Thoracic aorta (tissue), 2 donors: ENCODE measurements at regions not wholly inside any gene's neighbourhood (a gene's known extent, or its start where the extent isn't known, plus 50 kb on each side); places are given as distances from the start of the nearest gene placed in this dataset.

ENCODE experiments used
- ATAC-seq: fragments of 150-250 bp; one replicate; pipeline ENCODE4 v1.8.0; 2017; ENCODE audit warnings: low read depth; ENCODE audit not compliant: insufficient number of reproducible peaks, low FRiP score
- DNase-seq: peaks from one replicate; pipeline ENCODE4 v3.0.0-alpha.2; 2020; ENCODE audit warnings: low spot score
- H3K27ac ChIP-seq, 2 donors: fragments of 200-600 bp; sonication (generic); 1 replicate in 1 of 2; 2 replicates in 1 of 2; pipeline ENCODE4 v1.5.1; 2016; ENCODE audit warnings: mild to moderate bottlenecking in 2 of 2, moderate library complexity in 2 of 2
- H3K27me3 ChIP-seq: fragments of 200-600 bp; sonication (generic); replicated peaks from 2 replicates; pipeline ENCODE4 v1.6.0; 2016; ENCODE audit warnings: mild to moderate bottlenecking; ENCODE audit not compliant: insufficient read depth
- H3K36me3 ChIP-seq: fragments of 200-600 bp; sonication (generic); one replicate; pipeline ENCODE4 v1.5.1; 2016
- H3K4me1 ChIP-seq, 2 donors: fragments of 200-600 bp; sonication (generic); 1 replicate in 1 of 2; 2 replicates in 1 of 2; pipeline versions ENCODE4 v1.5.1 to v1.6.0; 2016; ENCODE audit warnings: low read depth in 2 of 2, mild to moderate bottlenecking in 1 of 2; ENCODE audit not compliant: control insufficient read depth in 1 of 2
- H3K4me3 ChIP-seq: fragments of 200-600 bp; sonication (generic); 2 replicates; pipeline ENCODE4 v1.5.1; 2016; ENCODE audit warnings: mild to moderate bottlenecking
- H3K9me3 ChIP-seq: fragments of 200-600 bp; sonication (generic); 2 replicates; pipeline ENCODE4 v1.5.1; 2016
- CTCF ChIP-seq: fragments of 200-600 bp; sonication (generic); IDR thresholded peaks from one replicate; pipeline ENCODE4 v1.5.1; 2019; ENCODE audit warnings: antibody characterized with exemption

DNA sequence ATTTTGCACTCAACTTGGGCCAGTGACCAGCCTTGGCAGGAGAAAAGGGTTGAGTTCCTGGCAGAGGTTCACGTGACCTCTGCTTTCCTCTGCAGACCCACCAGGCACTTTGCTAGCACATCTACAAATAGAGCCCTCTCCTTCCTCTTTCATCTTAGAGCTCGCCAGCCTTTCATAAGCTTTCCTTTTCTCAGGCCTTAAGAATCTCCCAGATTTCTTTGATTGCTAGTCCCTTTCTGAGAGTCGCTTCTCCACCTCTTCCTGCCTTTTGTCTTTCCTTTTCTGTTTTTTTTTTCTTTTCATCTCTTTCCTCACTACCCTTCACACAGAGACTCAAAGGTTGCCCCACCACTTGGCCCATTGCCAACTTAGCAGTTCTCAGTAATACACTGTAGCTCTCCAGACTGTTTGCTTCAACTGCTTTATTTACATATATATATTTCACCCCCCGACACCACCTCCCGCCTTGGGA lies 375.7 kb upstream of the SPRY2 start:
- ATAC-seq, result no peak
- TF ChIP-seq CTCF, result no peak
- no peaks in the 10 kb centered on the region for H3K9me3 ChIP-seq
- H3K4me3 ChIP-seq, result no peak overlapping the region
- H3K4me1 ChIP-seq, result no peaks in the 10 kb centered on the region
- no peak overlapping the region for H3K27ac ChIP-seq
- no peaks in the 10 kb centered on the region for H3K36me3 ChIP-seq
- H3K27me3 ChIP-seq, result no peaks in the 10 kb centered on the region
- no peak for DNase-seq

DNA sequence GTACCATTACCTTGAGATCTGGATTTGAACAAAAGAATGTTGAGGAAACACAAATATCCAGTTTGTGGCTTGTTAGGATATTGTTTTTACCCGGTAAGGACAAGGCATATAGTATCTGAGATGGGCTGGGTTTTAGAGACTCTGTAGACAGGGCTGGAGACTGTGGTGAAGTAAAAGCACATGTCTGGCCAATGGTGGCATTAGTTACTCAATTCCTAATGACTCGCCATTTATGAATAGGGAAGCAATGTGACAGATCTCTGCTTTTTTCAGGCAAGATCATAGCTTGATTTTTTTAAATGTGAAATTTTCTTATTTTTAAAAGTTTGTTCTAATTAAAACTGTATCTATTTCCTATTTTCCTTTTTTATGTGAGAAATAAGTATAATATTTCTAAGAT lies 371.1 kb upstream of the SPRY2 start:
- TF ChIP-seq CTCF, result no peak
- H3K4me1 ChIP-seq, result no peaks in the 10 kb centered on the region

GRCh38 chr13:80708791-80709190 lies 367.9 kb upstream of the SPRY2 start:
- Histone ChIP-seq H3K9me3 (no peaks in the 10 kb centered on the region), H3K27ac (no peak overlapping the region), H3K36me3 (no peaks in the 10 kb centered on the region), H3K4me3 (no peak overlapping the region), H3K4me1 (no peaks in the 10 kb centered on the region), H3K27me3 (no peaks in the 10 kb centered on the region)
- ATAC-seq (no peak), DNase-seq (no peak)
- no peak for TF ChIP-seq CTCF

More for the DNA sequence above, 371.1 kb upstream of the SPRY2 start:
- H3K4me3 ChIP-seq, result no peak overlapping the region
- DNase-seq (no peak), ATAC-seq (no peak)
- no peaks in the 10 kb centered on the region for H3K36me3 ChIP-seq
- H3K27me3 ChIP-seq, result no peaks in the 10 kb centered on the region
- no peaks in the 10 kb centered on the region for H3K9me3 ChIP-seq
- no peak overlapping the region for H3K27ac ChIP-seq

DNA sequence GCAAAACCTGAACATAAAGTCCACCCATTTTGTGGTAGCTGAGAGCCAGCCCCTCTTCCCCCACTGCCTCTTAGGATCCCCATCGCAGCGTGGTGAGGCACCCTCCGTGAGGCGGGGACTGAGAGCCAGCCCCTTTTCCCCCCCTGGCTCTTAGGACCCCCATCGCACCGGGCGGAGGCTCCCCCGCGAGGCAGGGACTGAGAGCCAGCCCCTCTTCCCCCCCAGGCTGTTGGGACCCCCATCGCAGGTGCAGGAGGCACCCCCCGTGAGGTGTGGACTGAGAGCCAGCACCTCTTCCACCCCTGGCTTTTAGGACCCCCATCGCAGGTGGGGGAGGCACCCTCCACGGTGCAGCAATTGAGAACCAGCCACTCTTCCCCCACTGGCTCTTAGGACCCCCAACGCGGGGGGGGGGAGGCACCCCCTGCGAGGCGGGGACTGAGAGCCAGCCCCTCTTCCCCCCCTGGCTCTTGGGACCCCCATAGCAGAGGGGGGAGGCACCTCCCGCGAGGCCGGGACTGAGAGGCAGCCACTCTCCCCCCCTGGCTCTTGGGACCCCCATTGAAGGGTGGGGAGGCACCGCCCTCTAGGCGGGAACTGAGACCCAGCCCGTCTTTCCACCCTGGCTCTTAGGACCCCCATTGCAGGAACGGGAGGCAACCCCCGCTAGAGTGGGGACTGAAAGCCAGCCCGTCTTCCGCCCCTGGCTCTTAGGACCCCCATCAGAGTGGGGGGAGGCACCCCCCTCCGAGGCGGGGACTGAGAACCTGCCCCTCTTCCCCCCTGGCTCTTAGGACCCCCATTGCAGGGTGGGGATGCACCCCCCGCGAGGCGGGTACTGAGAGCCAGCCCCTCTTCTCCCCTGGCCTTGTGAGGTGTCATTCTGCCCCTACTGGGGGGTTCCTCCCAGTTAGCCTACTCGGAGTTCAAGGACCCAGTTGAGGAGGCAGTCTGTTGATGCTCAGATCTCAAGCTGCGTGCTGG lies 366.4 kb upstream of the SPRY2 start:
- Histone ChIP-seq H3K4me1 (no peaks in the 10 kb centered on the region), H3K27ac (no peak overlapping the region), H3K4me3 (no peak overlapping the region), H3K36me3 (no peaks in the 10 kb centered on the region), H3K27me3 (no peaks in the 10 kb centered on the region), H3K9me3 (no peaks in the 10 kb centered on the region)
- no peak for ATAC-seq
- no peak for TF ChIP-seq CTCF
- DNase-seq, result no peak

DNA sequence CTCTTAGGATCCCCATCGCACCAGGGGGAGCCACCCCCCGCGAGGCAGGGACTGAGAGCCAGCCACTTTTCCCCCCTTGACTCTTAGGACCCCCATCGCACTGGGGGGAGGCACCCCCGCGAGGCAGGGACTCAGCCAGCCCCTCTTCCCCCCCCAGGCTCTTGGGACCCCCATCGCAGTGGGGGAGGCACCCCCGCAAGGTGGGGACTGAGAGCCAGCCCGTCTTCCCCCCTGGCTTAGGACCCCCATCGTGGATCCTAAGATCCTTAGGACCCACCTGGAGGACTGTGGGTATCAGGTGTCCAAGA lies 365.2 kb upstream of the SPRY2 start:
- TF ChIP-seq CTCF, result no peak
- H3K27me3 ChIP-seq, result no peaks in the 10 kb centered on the region
- no peak overlapping the region for H3K4me3 ChIP-seq
- ATAC-seq (no peak), DNase-seq (no peak)
- no peak overlapping the region for H3K27ac ChIP-seq
- no peaks in the 10 kb centered on the region for H3K4me1 ChIP-seq
- no peaks in the 10 kb centered on the region for H3K36me3 ChIP-seq
- H3K9me3 ChIP-seq, result no peaks in the 10 kb centered on the region
